NCI-H2196 (cell line): ENCODE measurements at regions not wholly inside any gene's neighbourhood (a gene's known extent, or its start where the extent isn't known, plus 50 kb on each side); places are given as distances from the start of the nearest gene placed in this dataset.
"Not testable (repeated sequence)": the region's sequence is repeated elsewhere in the genome, so short reads cannot be mapped to it uniquely, and the experiment has no call there.

Source experiments
- DNase-seq: peaks from one replicate; lab custom pipeline; 2025; ENCODE audit not compliant: unreplicated experiment; lab: John Stamatoyannopoulos, UW

DNA sequence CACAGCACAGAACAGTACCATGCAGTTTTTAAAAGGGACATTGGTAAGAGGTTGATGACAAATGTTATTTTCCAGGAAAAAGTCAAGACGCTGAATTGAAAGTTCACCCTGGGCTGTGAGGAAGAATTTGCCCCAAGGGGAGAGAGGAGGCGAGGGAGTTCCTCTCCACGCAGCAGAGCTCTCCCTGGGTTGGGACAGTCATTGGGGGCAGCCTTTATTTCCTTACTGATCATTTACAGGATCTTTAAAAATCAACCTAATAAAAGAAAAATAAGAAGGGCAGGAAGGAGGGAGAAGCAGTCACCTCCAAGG lies 49.9 kb upstream of the WNT7B start:
- DNase-seq = no peak

DNA sequence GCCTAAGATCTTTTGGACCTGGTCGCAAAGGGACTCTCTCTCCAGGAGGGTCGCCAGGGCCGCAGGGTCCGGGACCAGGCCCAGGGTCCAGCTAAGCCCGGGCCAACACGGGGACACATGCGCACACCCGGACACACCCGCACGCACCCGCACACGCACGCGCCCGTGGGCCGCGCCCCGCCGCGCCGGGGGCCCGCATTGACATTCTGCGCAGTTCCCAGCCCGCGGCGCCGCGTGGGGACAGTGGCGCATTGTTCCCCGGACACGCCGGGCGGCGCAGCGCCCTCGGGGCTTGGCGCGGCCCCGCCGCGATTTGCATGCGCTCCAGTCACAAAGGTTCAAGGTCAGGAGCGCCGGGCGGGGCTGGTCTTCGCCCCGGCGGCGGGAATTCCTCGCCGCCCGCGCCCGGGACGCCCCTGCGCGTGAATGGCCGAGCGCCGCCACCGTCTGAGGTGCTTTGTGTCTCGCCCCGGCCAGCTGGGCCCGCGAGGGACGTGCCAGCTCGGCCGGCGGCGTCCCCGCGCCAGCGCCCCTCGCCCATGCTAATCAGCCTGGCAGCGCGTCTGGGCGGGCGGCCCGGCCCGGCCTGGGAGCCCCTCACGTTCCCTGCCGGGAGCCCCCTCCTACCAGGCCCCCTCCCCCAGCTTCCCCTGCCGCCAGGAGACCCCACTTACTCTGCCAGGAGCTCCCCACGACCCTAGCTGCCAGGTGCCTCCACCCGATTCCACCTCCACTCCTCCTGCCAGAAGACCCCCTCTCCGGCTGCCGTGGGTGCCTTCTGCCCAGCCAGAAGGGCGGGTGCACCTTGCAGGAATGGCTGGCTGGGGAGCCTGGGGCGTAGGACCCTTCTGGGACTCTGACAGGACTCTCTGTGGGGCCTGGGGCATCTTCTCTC lies 50.5 kb upstream of the WNT7B start:
- DNase-seq = no peak

DNA sequence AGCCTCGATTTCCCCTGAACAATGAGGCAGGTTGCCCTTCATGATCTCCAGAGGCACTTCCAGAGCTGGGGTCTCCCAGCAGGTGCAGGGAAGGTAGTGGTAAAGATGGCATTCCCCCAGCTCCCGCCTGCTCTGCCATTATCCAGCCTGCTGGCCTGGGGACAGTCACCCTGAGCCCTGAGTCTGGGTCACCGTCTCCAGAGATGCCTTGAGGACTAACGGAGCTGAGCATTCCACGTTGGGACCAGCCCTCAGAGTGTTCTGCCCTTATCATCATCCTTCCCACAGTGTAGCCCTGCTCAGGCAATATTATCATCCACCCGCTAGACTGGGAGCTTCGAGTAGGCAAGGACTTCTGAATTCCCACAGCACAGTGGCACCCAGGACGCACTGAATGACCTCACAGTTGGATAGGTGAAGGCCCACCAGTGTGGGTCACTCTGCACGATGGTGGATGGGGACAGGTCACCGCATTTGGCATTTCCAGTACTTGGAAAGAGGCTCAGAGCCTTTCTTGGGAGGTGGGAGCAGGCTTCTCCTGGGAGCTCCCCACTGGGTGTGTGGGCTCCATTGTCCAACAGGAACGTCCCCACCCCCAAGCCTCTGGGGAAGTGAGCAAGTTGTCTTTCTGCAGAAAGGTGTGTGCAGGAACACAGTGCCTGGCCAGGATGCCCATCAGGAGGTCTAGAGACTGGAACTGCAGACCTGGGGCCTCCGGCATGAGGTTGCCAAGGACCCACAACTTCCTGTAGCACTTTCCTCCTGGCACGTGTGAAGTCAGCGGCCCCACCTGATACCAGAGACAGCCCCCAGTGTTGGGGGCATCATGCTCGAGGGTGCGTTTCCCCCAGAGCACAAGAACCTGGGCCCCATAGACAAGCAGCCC lies 51.4 kb upstream of the WNT7B start:
- no peak for DNase-seq

DNA sequence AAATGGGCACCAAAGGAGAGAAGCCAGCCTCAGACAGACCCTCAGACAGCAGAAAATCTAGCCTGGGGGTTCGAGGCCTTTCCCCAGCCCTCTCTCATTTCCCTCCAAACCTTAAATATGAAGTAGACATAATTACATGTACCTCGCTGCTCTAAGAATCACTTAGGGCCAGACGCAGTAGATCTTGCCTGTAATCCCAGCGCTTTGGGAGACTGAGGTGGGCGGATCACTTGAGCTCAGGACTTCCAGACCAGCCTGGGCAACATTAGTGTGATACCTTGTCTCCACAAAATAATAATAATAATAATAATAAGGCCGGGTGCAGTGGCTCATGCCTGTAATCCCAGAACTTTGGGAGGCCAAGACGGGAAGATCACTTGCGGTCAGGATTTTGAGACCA lies 52.1 kb upstream of the WNT7B start:
- no peak for DNase-seq

DNA sequence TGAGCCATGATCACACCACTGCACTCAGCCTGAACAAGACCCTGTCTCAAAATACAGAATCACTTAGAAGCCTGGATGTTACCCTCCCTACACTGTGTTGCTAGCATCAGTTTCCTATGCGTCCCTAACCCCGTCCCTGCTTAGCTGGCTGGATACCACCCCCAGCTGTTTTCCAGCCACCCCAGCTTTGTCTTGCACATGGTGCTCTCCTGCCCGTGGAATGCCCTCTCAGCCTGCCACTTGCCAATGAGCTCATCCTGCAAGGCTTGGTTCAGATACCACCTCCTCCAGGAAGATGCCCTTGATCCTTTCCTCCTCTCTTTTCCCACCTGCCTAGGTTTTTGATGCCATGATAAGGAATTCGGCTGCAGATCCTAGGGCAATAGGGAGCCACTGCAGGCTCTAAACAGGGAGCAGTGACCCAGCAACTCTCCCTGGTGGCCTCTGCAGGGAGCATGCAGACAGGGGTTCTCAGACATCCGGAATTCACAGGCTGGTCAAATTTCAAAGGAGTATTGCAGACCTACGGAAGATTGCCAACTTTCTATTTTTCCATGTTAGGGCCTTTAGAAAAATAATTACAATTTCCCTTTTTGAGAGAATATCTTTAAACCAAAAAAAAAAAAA lies 52.7 kb upstream of the WNT7B start:
- DNase-seq = no peak

- DNase-seq = no peak
These were observed 53.4 kb upstream of the WNT7B start for GRCh38 chr22:46030231-46030880.

DNA sequence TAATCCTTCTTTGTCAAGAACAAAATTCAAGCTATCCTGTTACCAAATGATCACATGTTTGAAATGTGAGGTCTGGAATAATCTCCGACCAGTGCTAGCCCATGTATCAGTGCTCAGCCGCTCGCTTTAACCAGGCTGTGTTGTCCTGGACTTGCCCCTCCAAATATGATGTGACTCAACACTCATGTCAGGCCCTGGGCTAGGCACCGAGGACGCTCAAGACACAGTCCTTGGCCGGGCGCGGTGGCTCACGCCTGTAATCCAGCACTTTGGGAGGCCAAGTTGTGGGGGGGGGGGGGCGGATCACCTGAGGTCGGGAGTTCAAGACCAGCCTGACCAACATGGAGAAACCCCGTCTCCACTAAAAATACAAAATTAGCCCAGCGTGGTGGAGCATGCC lies 54.1 kb upstream of the WNT7B start:
- DNase-seq = no peak

DNA sequence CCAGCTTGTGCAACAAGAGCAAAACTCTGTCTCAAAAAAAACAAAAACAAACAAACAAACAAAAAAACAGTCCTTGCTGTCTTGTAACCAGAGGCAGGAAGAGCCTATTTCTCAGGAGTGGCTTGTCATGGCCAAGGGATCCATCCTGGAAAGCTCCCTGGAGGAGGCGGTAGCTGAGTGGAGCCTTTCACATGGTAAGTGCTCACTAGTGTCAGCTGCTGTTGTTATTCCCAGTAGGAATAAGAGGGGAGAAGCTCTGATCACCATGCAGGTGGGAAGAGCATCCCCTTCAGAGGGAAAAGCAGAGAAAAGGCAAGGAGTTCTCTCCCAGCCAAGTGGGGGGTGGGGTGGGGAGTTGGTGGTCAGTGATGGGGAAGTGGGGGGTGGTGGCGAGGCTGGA lies 54.6 kb upstream of the WNT7B start:
- DNase-seq = no peak

GRCh38 chr22:46031965-46032851 lies 55.2 kb upstream of the WNT7B start:
- DNase-seq = no peak

DNA sequence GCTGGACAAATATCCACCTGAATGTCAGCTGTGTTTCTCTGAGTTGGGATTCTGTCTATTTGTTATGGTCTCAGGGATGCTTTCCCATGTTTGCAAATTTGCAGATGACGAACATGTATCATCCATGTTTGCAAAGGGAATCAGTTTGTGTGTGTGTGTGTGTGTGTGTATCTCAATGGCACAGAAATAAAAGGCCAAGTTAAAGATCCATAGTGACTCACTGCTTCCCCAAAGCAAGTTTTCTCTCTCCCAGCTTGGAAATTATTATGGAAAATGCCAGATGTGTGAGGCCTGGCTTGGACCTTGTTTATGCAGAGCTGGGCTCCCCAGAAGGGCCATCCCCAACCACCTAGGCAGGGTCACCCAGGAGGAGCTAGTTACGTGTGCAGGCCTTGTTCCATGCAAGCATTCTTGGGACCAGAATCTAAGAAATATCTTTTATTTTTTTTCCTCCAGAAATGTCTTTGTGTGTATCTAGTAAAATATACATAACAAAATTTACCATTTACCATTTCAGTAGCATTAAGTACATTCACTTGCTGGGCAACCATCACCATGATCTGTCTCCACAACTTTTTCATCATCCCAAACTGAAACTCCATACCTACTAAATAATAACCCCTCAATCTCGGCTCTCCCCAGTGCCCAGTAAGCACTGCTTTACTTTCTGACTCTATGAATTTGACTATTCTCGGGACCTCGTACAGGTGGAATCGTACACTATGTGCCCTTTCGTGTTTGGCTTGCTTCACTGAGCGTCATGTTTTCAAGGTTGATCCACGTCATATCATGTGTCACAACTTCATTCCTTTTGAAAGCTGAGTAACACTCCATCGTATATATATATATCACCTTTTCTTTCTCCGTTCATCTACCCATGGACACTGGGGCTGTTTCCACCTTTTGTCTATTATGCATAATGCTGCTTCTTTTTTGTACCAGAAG lies 56.6 kb upstream of the WNT7B start:
- DNase-seq = no peak

DNA sequence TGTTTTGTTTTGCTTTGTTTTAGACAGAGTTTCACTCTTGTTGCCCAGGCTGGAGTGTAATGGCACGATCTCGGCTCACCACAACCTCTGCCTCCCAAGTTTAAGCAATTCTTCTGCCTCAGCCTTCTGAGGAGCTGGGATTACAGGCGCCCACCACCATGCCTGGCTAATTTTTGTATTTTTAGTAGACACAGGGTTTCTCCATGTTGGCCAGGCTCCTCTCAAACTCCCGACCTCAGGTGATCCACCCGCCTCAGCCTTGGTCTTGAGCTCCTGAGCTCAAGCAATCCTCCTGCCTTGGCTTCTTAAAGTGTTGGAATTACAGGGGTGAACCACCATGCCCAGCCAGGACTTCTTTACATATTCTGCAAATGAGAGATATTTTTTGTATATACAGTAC lies 57.5 kb upstream of the WNT7B start:
- not testable (repeated sequence) for DNase-seq

DNA sequence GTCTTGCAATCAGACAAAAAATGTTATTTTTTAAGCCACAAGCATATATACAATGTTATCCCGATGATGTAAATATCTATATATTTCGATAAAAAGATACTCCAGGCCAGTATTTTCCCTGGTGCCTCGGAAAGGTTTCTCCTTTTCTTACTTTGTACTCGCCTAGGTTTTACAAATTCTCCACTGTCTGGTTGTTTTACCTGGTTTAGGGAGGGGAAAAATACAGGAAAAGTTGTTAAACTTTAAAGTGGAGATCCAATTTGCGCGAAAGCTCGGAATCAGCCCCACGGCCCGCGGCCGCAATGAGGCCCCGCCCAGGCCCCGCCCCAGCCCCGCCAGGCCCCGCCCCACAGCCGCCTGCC lies 58.4 kb upstream of the WNT7B start:
- DNase-seq = no peak

DNA sequence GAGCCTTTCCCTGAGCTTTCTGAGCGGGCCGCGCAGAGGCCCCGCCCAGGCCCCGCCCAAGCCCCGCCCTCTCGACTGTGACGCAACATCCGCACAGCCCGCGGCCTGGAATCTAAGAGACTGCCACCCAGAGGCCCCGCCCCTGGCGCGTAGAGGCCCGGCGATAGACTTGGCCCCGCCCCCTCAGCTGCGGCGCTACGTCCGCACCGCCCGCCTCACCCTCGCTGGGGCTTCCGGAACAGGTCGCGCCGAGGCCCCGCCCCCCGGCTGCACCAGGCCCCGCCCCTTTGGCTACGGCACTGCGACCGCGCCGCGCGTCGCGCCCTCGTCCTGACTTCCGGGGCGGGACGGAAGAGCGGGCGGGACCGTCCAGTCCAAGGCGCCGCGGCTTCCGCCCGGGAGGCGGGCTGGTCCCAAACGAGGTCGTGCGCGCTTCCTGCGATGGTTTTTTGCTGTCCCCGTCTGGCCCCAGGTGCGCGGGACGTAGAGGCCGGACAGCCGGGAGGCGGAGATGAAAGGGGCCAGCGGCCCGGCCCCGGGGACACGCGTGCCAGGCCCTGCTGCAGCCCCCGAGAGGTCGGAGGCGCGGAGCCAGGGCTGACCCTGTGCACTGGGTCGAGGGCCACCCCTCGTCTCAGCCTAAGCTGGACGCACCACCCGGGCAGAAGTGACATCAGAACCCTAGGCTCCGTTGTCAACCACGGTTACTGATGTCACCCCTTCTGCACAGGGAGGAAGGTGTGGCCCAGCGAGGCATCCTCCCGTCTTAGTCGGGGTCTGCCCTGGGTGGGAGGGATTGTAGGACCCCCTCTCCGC lies 59.0 kb upstream of the WNT7B start:
- DNase-seq = peak; percentile 99

- peak; percentile 60 for DNase-seq
These were observed 59.8 kb upstream of the WNT7B start for GRCh38 chr22:46036558-46037408.

GRCh38 chr22:46038174-46038487 lies 61.2 kb upstream of the WNT7B start:
- no peak for DNase-seq

- peak; percentile 40 for DNase-seq
These were observed 61.8 kb upstream of the WNT7B start for GRCh38 chr22:46038516-46039430.

- DNase-seq = no peak
These were observed 62.6 kb upstream of the WNT7B start for GRCh38 chr22:46039535-46039934.
